Small intestine (tissue), 7 donors: ENCODE measurements at regions not wholly inside any gene's neighbourhood (a gene's known extent, or its start where the extent isn't known, plus 50 kb on each side); places are given as distances from the start of the nearest gene placed in this dataset.

Source experiments
- DNase-seq, 2 donors: peaks; one replicate each; pipeline versions ENCODE4 v3.0.0 to v3.0.0-alpha.2; 2013
- FAIRE-seq: peaks from 2 replicates; lab custom pipeline; 2012; peaks lifted over from hg19 to GRCh38; lab: Jason Lieb, UNC
- H3K27ac ChIP-seq, 3 donors: one replicate each; pipeline ENCODE4 v1.5.1; 2013; ENCODE audit warnings: low read length in 2 of 3, mild to moderate bottlenecking in 2 of 3, control low read depth in 1 of 3, inconsistent platforms in 1 of 3, low read depth in 1 of 3, moderate library complexity in 1 of 3
- H3K27me3 ChIP-seq, 3 donors: one replicate each; pipeline ENCODE4 v1.6.1; 2013; ENCODE audit warnings: low read length in 3 of 3, inconsistent platforms in 1 of 3; ENCODE audit not compliant: control insufficient read depth in 3 of 3, insufficient read depth in 3 of 3
- H3K36me3 ChIP-seq, 3 donors: one replicate each; pipeline ENCODE4 v1.6.1; 2013; ENCODE audit warnings: low read length in 3 of 3, inconsistent platforms in 1 of 3, low read depth in 1 of 3, mild to moderate bottlenecking in 1 of 3, moderate library complexity in 1 of 3; ENCODE audit not compliant: control insufficient read depth in 3 of 3, insufficient read depth in 2 of 3
- H3K4me1 ChIP-seq, 3 donors: one replicate each; pipeline ENCODE4 v1.6.1; 2013; ENCODE audit warnings: low read length in 2 of 3, inconsistent platforms in 1 of 3, low read depth in 1 of 3, mild to moderate bottlenecking in 1 of 3, moderate library complexity in 1 of 3; ENCODE audit not compliant: control insufficient read depth in 3 of 3, insufficient read depth in 2 of 3
- H3K4me3 ChIP-seq, 3 donors: one replicate each; pipeline ENCODE4 v1.5.1; 2013; ENCODE audit warnings: low read length in 3 of 3, control low read depth in 1 of 3, inconsistent platforms in 1 of 3, low read depth in 1 of 3, mild to moderate bottlenecking in 1 of 3, moderate library complexity in 1 of 3
- H3K9me3 ChIP-seq, 2 donors: one replicate each; pipeline ENCODE4 v1.6.1; 2013; ENCODE audit warnings: low read depth in 1 of 2, low read length in 1 of 2; ENCODE audit not compliant: control insufficient read depth in 2 of 2, insufficient read depth in 1 of 2
- WGBS, 3 donors: extraction: QIAGEN DNeasy Blood & Tissue Kit; methylation state at CpG; one replicate each; pipeline ENCODE4 v1.1.7; 2013; 5-methylcytosine and 5-hydroxymethylcytosine counted together
- donor health status: healthy with polysubstance abuse.
- donor health status: control.
- donor health status: control.
- donor health status: Bipolar disorder and iron deficiency.
- donor health status: healthy.

DNA sequence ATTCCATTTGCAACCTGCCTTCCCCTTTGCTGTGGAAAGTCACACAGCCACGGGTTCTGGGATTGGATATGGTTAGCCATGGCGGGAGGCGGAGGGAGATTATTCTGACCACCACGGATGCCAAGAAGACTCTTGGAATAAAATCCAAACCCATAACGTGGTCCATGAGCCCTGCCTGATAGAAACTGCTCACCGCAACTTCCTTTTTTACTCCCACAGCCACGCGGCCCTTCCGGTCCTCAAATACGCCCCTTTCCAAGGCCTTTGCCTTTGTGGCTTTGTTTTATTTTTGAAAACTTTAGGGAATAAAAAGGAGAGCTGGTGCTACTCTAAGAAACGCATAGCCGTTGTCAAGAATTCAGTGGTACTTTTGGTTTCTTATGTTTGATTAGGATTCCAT is 602.5 kb upstream of the CDH4 start:
- no peak overlapping the region for H3K4me3 ChIP-seq
- no peaks in the 10 kb centered on the region for H3K36me3 ChIP-seq
- no peaks in the 10 kb centered on the region for H3K9me3 ChIP-seq
- DNase-seq (no peak), FAIRE-seq (no peak)
- 84 to 89% (median 86%) methylated on average over 12 of the region's 12 CpGs for WGBS, 3 donors
- H3K4me1 ChIP-seq, result peaks cover 0 to 2% (median 0%) of the 10 kb centered on the region in 3 donors
- no peak overlapping the region for H3K27ac ChIP-seq
- no peaks in the 10 kb centered on the region for H3K27me3 ChIP-seq

DNA sequence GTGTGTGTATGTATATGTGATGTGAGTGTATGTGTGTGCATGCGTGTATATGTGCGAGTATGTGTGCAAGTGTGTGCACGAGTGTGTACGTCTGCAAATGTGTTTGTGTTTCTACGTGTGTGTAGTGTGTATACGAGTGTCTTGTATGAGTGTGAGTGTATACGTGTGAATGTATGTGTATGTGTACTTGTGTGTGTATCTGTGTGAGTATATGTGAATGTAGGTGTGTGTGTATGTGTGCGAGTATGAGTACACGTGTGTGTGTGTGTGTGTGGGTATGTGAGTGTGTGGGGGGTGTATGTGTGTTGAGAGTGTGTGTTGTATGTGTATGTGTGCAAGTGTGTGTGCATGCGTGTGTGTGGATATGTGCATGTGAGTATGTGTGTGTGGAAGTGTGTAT is 602.0 kb upstream of the CDH4 start:
- H3K27ac ChIP-seq, result no peak overlapping the region
- WGBS, 3 donors, result 88 to 97% (median 94%) methylated on average over 10 of the region's 10 CpGs
- DNase-seq, result no peak
- H3K9me3 ChIP-seq, result no peaks in the 10 kb centered on the region
- no peak overlapping the region for H3K4me3 ChIP-seq
- no peaks in the 10 kb centered on the region for H3K27me3 ChIP-seq
- peaks cover 0 to 2% (median 0%) of the 10 kb centered on the region in 3 donors for H3K4me1 ChIP-seq
- no peak for FAIRE-seq
- H3K36me3 ChIP-seq, result no peaks in the 10 kb centered on the region

DNA sequence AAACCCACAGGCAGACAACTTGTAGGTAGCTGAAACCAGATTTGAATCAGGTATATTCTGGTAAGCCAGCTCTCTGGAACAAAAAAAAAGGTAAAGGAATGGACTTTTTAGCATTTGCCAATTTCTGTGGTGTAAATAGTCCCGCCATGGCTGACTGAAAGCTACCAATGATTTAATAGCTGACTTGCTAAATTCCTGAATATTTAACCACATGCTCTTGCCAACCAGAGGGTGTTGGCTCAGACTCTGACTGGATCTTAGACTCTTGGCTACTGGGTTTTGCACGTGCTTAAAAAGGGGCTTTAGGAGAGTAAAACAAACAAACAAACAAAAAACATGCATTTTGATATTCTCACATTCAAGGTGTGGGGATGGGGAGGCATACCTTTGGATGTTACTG is 600.0 kb upstream of the CDH4 start:
- DNase-seq (no peak), FAIRE-seq (no peak)
- H3K4me3 ChIP-seq, result no peak overlapping the region
- WGBS, 3 donors, result 58 to 70% (median 66%) methylated on average over 2 of the region's 2 CpGs
- peaks cover 0 to 2% (median 0%) of the 10 kb centered on the region in 3 donors for H3K4me1 ChIP-seq
- H3K27me3 ChIP-seq, result no peaks in the 10 kb centered on the region
- H3K36me3 ChIP-seq, result no peaks in the 10 kb centered on the region
- no peak overlapping the region for H3K27ac ChIP-seq
- H3K9me3 ChIP-seq, result no peaks in the 10 kb centered on the region

DNA sequence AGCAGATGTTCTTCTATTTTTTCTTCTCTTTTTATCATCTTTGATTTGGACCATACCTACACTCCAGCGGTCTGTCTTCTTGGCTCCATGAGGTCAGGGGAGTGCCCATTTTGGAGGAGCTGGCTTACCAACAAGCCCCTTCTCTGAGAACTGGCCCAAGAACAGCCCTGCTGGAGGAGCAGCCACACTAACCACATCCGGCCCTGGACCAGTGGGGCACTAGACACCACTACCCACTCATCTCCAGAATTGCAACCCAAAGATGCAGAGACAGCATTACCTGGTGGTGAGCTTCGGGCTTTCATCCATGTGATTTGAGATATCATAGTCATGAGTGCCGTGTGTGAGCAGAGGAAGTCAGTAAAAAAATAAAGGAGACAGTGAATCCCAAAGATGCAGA is 599.4 kb upstream of the CDH4 start:
- Histone ChIP-seq H3K9me3 (no peaks in the 10 kb centered on the region), H3K4me3 (no peak overlapping the region), H3K4me1 (peaks cover 0 to 2% (median 0%) of the 10 kb centered on the region in 3 donors), H3K27me3 (no peaks in the 10 kb centered on the region), H3K27ac (no peak overlapping the region), H3K36me3 (no peaks in the 10 kb centered on the region)
- whole genome bisulfite sequencing, 3 donors, result 74 to 78% (median 76%) methylated on average over 4 of the region's 4 CpGs
- DNase-seq (no peak), FAIRE-seq (no peak)

DNA sequence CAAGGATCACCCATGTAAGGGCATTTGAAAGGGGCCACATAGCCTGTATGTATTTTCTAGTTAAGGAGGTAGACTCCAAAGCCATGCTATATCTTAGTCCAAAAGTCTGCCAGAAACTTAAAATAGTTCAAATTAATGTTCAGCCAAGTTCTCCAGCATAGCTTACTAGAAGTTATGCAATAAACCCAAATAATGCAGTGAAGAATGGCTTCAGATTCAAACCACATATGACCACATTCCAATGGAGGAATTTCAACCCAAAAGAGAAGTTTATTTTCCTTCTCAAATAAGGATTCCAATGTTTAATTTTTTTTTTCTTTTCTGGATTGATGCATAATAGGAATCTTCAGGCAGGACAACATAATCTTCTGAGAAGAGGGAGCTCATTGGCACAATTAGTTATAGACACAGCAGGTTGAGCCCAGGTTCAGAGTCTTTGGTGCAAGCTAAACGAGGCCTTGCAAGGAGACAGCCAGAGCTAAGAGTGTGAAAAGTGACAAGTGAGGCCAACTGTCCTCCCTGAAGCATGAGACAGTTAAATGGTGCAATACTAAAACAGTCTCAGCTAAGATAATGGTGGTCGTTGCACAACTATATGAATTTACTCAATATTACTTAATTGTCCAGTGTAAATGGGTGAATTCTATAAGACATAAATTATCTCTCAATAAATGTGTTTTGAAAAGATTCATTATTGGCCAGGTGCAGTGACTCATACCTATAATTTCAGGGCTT is 598.8 kb upstream of the CDH4 start:
- DNase-seq (no peak), FAIRE-seq (no peak)
- H3K4me1 ChIP-seq, result peaks cover 0 to 2% (median 0%) of the 10 kb centered on the region in 3 donors
- no peaks in the 10 kb centered on the region for H3K27me3 ChIP-seq
- H3K27ac ChIP-seq, result no peak overlapping the region
- H3K36me3 ChIP-seq, result no peaks in the 10 kb centered on the region
- H3K4me3 ChIP-seq, result no peak overlapping the region
- H3K9me3 ChIP-seq, result no peaks in the 10 kb centered on the region
- WGBS, 3 donors, result 22 to 45% (median 22%) methylated on average over 2 of the region's 2 CpGs

DNA sequence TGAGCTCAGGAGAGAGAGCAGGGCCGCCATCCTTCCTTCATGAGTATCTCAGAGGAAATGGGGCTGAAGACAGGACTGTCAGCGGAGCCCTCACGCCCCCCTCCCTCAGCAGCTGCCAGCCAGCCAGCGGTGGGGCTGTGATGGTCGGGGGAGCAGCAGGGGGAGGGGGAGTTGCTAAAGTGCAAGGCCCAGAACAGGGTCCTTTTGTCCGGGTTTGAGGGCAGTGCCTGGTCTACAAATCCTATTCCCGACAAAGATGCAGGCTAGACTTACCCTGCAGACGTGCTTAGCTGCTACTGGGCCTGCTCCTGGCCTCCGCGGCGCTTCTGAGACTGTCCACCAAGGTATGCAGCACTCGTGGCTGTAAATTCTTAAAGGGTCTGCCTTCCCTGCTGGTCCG is 593.4 kb upstream of the CDH4 start:
- Histone ChIP-seq H3K27ac (no peak overlapping the region), H3K9me3 (no peaks in the 10 kb centered on the region), H3K4me3 (no peak overlapping the region), H3K36me3 (no peaks in the 10 kb centered on the region), H3K4me1 (no peaks in the 10 kb centered on the region), H3K27me3 (no peaks in the 10 kb centered on the region)
- 55 to 67% (median 58%) methylated on average over 13 of the region's 13 CpGs for WGBS, 3 donors
- no peak for DNase-seq
- FAIRE-seq, result no peak

DNA sequence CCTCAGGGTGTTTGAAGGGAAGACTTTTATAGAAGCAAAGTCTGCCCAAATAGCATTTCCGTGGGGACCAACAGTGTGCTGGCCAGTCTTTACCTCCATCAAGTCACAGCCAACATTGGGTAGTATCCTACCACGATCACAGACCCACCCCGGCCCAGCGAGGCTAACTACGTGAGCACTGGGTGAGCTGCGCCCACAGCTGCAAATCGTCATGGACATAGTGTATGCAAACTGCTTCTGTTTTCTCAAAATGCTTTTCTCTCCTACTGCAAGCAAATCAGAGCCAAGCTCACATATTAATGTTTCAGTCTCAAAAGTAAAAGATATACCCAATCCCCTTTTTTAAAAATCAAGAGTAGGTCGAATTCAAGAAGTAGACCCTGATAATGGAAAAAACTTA is 592.8 kb upstream of the CDH4 start:
- no peak for FAIRE-seq
- 67 to 80% (median 76%) methylated on average over 8 of the region's 8 CpGs for WGBS, 3 donors
- Histone ChIP-seq H3K4me1 (no peaks in the 10 kb centered on the region), H3K36me3 (no peaks in the 10 kb centered on the region), H3K27me3 (no peaks in the 10 kb centered on the region), H3K9me3 (no peaks in the 10 kb centered on the region), H3K27ac (no peak overlapping the region), H3K4me3 (no peak overlapping the region)
- DNase-seq, result no peak

DNA sequence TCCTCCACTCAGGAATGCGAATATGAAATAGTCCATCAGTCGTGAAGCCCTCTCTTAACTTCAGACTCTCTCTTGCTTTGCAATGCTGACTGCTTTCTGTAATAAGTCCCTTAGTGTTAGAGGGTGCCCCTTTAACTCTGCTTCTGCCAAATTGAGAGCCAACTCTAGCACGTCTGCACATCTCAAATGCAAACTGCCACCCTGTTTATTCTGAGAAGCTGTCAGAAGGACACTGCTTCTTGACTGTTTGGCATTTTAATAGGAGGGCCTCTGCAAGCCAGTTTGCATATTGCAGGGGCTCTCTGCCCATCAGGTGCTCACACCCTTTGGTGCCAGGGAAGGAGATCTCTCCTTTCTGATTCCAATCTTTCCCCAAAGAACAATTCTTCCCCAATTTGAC is 589.8 kb upstream of the CDH4 start:
- Histone ChIP-seq H3K4me1 (no peaks in the 10 kb centered on the region), H3K4me3 (no peak overlapping the region), H3K27ac (no peak overlapping the region), H3K27me3 (no peaks in the 10 kb centered on the region), H3K36me3 (no peaks in the 10 kb centered on the region), H3K9me3 (no peaks in the 10 kb centered on the region)
- FAIRE-seq, result no peak
- WGBS, 3 donors, result 47 to 64% (median 52%) methylated on average over 3 of the region's 3 CpGs
- DNase-seq, result no peak

DNA sequence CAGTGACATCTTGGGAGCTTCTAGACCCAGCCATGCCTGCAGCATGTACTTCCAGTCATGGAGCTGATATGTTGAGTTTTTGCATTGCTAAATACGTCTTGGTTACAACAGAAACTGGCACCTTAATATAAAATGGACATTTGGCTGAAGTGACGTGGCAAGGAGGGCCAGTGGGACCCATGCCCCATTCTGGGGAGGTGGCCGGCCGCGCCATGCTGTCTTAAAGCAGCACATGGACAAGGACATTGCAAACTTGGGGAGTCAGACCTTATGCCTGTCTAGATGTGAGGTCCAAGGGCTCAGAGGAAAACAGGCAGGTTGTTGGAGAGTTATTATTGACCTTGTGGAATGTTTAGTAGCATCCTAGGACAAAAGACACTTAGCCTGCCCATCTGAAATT is 588.0 kb upstream of the CDH4 start:
- no peak for FAIRE-seq
- H3K27ac ChIP-seq, result no peak overlapping the region
- H3K4me1 ChIP-seq, result no peaks in the 10 kb centered on the region
- H3K27me3 ChIP-seq, result no peaks in the 10 kb centered on the region
- H3K4me3 ChIP-seq, result no peak overlapping the region
- no peaks in the 10 kb centered on the region for H3K9me3 ChIP-seq
- no peak for DNase-seq
- no peaks in the 10 kb centered on the region for H3K36me3 ChIP-seq
- WGBS, 3 donors, result 75 to 87% (median 76%) methylated on average over 5 of the region's 5 CpGs
